RWPE1 (cell line): ENCODE measurements at regions not wholly inside any gene's neighbourhood (a gene's known extent, or its start where the extent isn't known, plus 50 kb on each side); places are given as distances from the start of the nearest gene placed in this dataset.
A peak's percentile ranks its signal among the peaks of the same experiment; 100 is the strongest.
"Not testable (repeated sequence)": the region's sequence is repeated elsewhere in the genome, so short reads cannot be mapped to it uniquely, and the experiment has no call there.

Experiments
- CTCF ChIA-PET: fragments of 350-600 bp; sonication (Branson Sonifier 250); formaldehyde crosslinking; extraction: SDS; loops from one replicate; lab custom pipeline; 2021; lab: Yijun Ruan, JAX
- POLR2A ChIA-PET: fragments of 400-600 bp; formaldehyde crosslinking; extraction: SDS; loops from one replicate; lab custom pipeline; 2020; ENCODE audit warnings: antibody characterized with exemption; ENCODE audit not compliant: low non-redundant PET; lab: Yijun Ruan, JAX
- DNase-seq: peaks from one replicate; pipeline ENCODE4 v3.0.0; 2012; ENCODE audit warnings: low spot score
- H3K27ac ChIP-seq: fragments of 450-650 bp; 2 replicates; pipeline ENCODE4 v1.5.1; 2017
- TF ChIP-seq, protein P1 (sequence below): fragments of 450-650 bp; conservative IDR thresholded peaks from 2 replicates; pipeline ENCODE4 v1.5.1; 2017; ENCODE audit warnings: low read depth, mild to moderate bottlenecking

DNA sequence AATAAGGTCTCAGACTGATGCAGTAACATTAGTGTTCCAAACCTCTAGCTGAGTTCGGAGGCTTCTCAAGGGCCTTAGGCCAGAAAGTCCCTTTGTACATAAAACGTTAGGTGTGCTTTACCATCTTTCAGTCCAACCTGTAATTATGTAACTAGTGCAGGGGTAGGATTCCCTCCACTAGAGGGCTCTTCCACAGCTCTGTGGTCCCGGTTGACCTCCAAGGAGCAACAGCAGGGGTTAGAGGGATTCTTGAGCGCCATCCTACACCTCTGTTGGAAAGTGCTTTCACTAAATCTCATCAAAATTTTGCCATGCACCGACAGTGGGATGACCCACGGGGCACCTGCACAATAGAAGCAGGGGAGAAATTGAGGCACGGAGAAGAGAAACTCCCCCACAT is 155.8 kb upstream of the LRP1B start:
- POLR2A ChIA-PET = no interaction called here
- TF ChIP-seq, protein P1, sequence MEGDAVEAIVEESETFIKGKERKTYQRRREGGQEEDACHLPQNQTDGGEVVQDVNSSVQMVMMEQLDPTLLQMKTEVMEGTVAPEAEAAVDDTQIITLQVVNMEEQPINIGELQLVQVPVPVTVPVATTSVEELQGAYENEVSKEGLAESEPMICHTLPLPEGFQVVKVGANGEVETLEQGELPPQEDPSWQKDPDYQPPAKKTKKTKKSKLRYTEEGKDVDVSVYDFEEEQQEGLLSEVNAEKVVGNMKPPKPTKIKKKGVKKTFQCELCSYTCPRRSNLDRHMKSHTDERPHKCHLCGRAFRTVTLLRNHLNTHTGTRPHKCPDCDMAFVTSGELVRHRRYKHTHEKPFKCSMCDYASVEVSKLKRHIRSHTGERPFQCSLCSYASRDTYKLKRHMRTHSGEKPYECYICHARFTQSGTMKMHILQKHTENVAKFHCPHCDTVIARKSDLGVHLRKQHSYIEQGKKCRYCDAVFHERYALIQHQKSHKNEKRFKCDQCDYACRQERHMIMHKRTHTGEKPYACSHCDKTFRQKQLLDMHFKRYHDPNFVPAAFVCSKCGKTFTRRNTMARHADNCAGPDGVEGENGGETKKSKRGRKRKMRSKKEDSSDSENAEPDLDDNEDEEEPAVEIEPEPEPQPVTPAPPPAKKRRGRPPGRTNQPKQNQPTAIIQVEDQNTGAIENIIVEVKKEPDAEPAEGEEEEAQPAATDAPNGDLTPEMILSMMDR = no peak; the same call in 1 of the 2 replicates
- no peak overlapping the region for H3K27ac ChIP-seq

DNA sequence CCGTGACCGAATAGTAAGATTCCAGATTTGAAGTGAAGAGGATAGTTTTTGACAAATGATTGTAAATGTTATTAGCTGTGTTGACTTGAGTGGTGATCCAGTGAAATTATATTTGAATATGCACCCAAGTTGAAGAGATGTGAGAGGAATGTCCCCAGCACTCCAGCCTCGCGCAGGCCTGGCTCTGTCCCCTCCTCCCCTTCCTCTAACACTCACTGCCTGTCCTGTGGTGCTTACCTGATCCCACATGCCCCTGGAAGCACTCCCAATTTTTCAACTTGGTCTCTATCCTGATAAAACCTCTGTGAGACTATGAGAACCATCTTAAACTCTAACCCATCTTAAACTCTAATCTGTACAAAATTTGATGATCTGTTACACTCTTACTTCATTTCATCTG is 154.7 kb upstream of the LRP1B start:
- TF ChIP-seq, protein P1 = no peak
- H3K27ac ChIP-seq = no peak overlapping the region
- CTCF ChIA-PET = no interaction called here
- POLR2A ChIA-PET = no interaction called here
- no peak for DNase-seq

More for the DNA sequence above, 155.8 kb upstream of the LRP1B start:
- DNase-seq = peak; percentile 21
- CTCF ChIA-PET = no interaction called here

DNA sequence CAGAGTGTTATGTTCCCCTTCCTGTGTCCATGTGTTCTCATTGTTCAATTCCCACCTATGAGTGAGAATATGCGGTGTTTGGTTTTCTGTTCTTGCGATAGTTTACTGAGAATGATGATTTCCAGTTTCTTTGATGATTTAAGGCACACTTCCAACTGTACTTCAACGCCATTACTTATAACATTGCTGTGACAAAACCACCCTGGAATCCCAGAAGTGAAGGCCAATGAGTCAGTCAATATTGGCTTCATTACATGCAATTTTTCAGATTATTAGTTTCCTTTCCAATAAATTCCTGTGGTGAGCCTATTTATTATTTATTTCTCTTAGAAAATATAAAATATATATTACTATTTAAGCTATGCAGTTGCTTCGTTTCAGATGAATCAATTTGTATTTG is 153.5 kb upstream of the LRP1B start:
- DNase-seq, POLR2A ChIA-PET, CTCF ChIA-PET, H3K27ac ChIP-seq: not testable (repeated sequence)

DNA sequence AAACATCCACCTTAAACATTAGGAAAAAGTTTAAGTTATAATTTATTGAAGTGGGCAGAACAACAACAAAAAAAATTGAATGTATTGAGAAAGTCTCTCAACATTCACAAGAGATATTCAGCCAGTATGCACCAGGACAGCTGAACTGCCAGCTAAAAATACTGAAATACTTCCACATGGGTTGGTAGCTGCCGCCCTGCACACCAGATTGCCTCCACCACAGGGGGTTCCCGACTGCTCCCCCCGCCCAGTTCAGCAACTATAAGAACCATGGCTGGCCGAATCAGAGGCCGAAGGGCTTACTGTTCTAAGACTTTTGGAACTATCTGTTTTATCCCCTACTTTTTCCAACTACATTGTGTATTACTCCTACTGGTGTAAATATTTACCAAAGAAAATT is 150.0 kb upstream of the LRP1B start:
- ChIA-PET POLR2A (no interaction called here), CTCF (no interaction called here)
- no peak overlapping the region for H3K27ac ChIP-seq
- DNase-seq = no peak
- TF ChIP-seq, protein P1 = no peak

DNA sequence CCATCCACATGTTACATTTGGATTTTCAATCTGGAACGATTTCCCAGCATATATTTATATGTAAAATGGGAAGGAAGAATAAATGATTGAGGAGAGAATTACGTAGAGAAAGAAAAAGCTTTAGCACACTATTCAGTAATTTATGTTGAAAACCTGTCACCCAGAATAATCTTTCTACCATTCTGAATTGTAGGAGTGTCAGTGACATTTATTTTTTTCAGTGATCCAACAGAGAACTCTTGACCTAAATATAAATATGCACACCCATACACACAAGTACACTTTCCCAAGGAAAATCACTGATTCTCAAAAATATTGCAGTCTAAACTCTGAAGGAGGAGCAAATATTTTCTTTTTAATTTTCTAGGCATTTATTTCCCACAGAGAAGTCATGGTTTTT is 140.2 kb upstream of the LRP1B start:
- ChIA-PET CTCF (interaction anchor here (0.7 kb wide), 1 partner anchor 708 kb away, joined by 3 read pairs; no protein-coding TSS in a partner anchor), POLR2A (no interaction called here)
- no peak for DNase-seq
- no peak overlapping the region for H3K27ac ChIP-seq
- TF ChIP-seq, protein P1 = no peak

DNA sequence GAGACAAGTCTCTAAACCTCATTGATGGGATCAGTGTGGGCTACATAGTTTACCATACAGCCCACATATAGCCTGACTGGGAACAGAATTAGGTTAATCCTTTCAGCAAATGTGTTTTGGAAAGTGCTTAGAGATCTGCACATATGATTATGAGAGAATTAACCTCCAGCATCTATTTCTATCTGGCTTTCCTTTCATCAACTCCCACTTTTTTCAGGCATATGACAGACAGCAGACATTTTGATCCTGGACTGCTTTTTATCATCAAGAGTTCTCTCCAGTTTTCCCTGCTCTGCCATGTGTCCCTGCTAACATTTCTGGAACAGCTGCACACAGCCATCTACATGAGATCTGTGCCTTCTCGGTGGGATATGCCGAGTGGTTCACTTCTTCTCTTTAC is 139.5 kb upstream of the LRP1B start:
- no peak for DNase-seq
- H3K27ac ChIP-seq = no peak overlapping the region
- ChIA-PET CTCF (no interaction called here), POLR2A (no interaction called here)
- TF ChIP-seq, protein P1 = no peak

DNA sequence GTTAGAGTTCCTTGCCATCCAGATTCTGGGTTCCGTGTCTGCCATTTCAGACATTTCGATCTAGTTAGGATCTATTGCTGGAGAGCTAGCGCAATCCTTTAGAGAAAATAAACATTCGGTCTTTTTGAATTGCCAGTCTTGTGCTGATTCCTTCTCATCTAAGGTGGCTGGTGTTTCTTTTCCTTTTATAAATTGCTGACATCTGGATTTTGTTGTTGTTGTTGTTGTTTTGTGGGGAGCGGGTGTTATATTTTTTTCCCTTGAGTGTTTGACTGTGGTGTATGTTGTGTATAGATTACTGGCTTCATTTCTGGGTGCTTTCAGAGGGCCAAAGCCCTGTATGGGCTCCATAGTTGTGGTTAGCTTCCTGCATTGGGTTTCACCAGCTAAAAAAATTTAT is 128.5 kb upstream of the LRP1B start:
- no peak for DNase-seq
- ChIA-PET CTCF (no interaction called here), POLR2A (no interaction called here)
- no peak overlapping the region for H3K27ac ChIP-seq
- TF ChIP-seq, protein P1 = no peak
